OCI-LY1 (cell line): ENCODE measurements at regions not wholly inside any gene's neighbourhood (a gene's known extent, or its start where the extent isn't known, plus 50 kb on each side); places are given as distances from the start of the nearest gene placed in this dataset.

Experiments
- CTCF ChIP-seq: fragments of 200-600 bp; sonication (generic), shearing (Covaris generic); IDR thresholded peaks from 2 replicates; pipeline ENCODE4 v1.5.1; 2017; ENCODE audit warnings: mild to moderate bottlenecking, antibody characterized with exemption, low read length, moderate library complexity, mixed read lengths
- EZH2 ChIP-seq: fragments of 200-600 bp; sonication (generic), shearing (Covaris generic); IDR thresholded peaks from 2 replicates; pipeline ENCODE4 v1.8.0; 2017; ENCODE audit warnings: borderline replicate concordance, mixed run types, mild to moderate bottlenecking, antibody characterized with exemption, low read length, moderate library complexity, mixed read lengths

DNA sequence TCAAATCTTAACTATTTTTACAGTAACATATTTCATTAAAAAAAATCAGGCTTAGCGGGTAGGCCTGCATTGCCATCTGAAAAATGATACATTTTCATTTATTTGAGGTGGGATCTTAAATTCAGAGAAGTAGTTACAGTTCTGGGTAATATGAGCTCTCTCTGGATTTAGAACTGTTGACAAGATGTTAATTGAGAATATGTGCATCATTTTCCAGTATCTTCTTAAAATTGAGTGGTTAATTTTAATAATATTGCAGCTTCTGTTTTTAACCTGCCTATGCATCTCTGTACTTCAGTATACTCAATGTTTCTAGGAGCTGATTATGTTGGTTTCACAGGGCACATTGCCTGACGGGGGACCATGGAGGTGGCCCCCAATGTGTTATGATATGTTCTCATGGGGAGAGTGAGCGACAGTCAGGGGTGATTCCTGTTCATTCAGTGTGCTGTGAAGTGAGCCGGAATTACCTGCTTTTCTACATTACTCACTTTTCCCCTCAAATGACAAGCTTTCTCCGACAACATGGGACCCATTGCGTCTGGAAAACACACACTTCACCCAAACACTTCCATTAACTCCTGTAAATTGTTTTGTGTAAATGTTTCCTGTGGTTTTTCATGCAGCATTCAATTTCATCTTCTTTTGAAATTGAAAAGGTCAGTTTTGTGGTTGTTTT is 406.2 kb downstream of the MTX2 start:
- no peak for TF ChIP-seq CTCF
- no peak for TF ChIP-seq EZH2
